Mucosa of rectum (tissue), 2 donors: ENCODE measurements at regions not wholly inside any gene's neighbourhood (a gene's known extent, or its start where the extent isn't known, plus 50 kb on each side); places are given as distances from the start of the nearest gene placed in this dataset.

Experiments
- H3K27ac ChIP-seq, 2 donors: one replicate each; pipeline ENCODE4 v1.7.0; 2013; ENCODE audit warnings: inconsistent platforms in 2 of 2, low read depth in 2 of 2, low read length in 2 of 2
- H3K27me3 ChIP-seq, 2 donors: one replicate each; pipeline ENCODE4 v1.7.0; 2013; ENCODE audit warnings: low read length in 2 of 2; ENCODE audit not compliant: control insufficient read depth in 2 of 2, insufficient read depth in 2 of 2
- H3K36me3 ChIP-seq, 2 donors: one replicate each; pipeline ENCODE4 v1.7.0; 2013; ENCODE audit warnings: low read length in 2 of 2; ENCODE audit not compliant: control insufficient read depth in 2 of 2, insufficient read depth in 2 of 2
- H3K4me1 ChIP-seq, 2 donors: one replicate each; pipeline ENCODE4 v1.7.0; 2013; ENCODE audit warnings: low read length in 2 of 2, mild to moderate bottlenecking in 1 of 2; ENCODE audit not compliant: control insufficient read depth in 2 of 2, insufficient read depth in 2 of 2
- H3K4me3 ChIP-seq, 2 donors: one replicate each; pipeline ENCODE4 v1.7.0; 2013; ENCODE audit warnings: low read length in 2 of 2
- H3K9ac ChIP-seq, 2 donors: one replicate each; pipeline ENCODE4 v1.7.0; 2013; ENCODE audit warnings: low read length in 2 of 2, low read depth in 1 of 2, mild to moderate bottlenecking in 1 of 2
- H3K9me3 ChIP-seq, 2 donors: one replicate each; pipeline ENCODE4 v1.7.0; 2013; ENCODE audit warnings: low read length in 2 of 2; ENCODE audit not compliant: control insufficient read depth in 2 of 2
- donor health status: healthy.
- donor health status: Normal muscosa, but diverticular disease.

DNA sequence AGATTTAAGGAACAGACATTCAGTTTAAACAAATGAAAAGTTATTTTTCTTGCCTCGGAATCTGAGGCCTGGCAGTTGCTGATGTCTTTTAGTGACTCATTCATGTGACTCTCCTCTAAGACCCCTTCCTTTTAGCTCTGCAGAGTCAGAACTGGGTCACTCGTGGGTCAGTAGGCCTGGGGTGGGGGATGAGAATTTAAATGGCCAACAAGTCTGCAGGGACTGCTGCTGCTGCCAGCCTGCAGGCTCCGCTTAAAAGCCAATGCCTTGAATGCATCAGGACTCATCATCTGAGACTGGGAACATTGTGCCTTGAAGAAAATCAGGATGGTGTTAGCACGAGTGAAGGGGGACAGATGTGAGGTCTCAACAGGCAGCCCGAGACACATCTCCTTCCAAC is 404.3 kb downstream of the CDH26 start:
- Histone ChIP-seq H3K9ac (no peak overlapping the region), H3K4me1 (no peaks in the 10 kb centered on the region), H3K27ac (no peak overlapping the region), H3K4me3 (no peak overlapping the region), H3K27me3 (no peaks in the 10 kb centered on the region), H3K36me3 (no peaks in the 10 kb centered on the region), H3K9me3 (no peaks in the 10 kb centered on the region)

DNA sequence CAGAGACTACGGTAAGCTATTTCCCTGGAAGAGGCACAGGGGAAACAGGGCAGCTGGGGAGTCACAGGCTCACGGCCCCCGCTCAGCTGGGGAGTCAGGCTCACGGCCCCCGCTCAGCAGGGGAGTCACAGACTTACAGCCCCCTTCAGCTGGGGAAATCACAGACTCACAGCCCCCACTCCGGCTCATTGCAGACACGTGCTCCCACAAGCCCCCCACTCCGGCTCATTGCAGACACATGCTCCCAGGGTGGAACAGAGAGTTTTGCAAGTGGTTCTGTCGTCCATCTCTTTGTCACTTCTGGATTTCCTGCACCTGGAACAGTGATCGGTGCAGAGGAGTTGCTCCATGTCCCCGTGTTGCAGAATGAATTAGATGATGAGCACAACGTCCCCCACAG is 405.5 kb downstream of the CDH26 start:
- Histone ChIP-seq H3K4me3 (no peak overlapping the region), H3K9me3 (no peaks in the 10 kb centered on the region), H3K9ac (no peak overlapping the region)

DNA sequence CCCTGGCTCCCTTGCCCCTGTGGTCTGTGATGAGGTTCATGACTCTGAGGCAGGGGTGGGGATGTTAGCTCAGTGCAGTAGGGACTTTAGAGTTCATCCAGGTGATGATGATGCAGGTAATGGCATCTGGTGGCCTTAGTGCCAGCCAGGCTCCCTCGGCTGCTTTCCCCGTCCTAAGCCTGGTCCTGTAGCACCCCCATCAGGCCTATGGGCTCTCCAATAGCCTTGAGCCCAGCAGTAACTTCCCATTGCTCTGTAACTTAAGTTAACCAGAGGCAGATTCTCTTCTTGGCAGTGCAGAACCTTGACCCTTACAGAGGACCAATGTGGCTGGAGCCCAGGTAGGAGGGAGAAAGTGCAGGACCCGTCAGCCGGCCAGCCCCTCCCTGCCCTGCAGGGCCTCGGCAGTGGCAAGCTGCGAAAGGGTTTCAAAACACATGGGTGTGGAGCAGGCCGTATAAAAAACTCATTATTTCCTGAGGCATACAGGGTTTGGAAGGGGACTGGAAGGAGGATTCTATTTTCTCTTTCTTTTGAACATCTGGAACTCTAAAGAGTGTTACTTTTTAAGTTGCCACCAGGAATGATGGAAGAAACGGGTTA is 406.9 kb downstream of the CDH26 start:
- Histone ChIP-seq H3K4me1 (no peaks in the 10 kb centered on the region), H3K4me3 (no peak overlapping the region), H3K27ac (no peak overlapping the region), H3K27me3 (no peaks in the 10 kb centered on the region), H3K36me3 (no peaks in the 10 kb centered on the region), H3K9ac (no peak overlapping the region), H3K9me3 (no peaks in the 10 kb centered on the region)

More for the DNA sequence above, 405.5 kb downstream of the CDH26 start:
- Histone ChIP-seq H3K36me3 (no peaks in the 10 kb centered on the region), H3K27ac (no peak overlapping the region), H3K4me1 (no peaks in the 10 kb centered on the region), H3K27me3 (no peaks in the 10 kb centered on the region)

DNA sequence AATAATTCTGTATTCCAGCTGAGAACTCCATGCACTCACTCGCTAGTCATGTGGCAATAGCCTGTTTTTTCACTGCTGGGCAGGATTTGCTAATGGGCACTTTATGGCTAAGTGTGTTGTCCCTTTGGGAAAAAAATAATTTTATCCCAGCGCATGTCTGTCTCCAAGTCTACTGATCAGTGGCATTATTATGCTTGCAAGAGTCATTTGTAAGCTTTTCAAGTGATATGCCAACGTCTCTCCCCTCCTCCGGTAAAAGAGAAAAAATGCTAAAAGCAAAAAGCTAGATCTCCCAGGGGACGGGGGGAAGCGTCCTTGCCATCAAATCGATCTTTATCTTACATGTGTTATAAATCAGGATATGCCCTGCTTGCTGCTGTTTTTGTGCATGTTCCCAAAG is 407.7 kb downstream of the CDH26 start:
- Histone ChIP-seq H3K9ac (no peak overlapping the region), H3K27me3 (no peaks in the 10 kb centered on the region), H3K27ac (no peak overlapping the region), H3K4me3 (no peak overlapping the region), H3K4me1 (no peaks in the 10 kb centered on the region), H3K36me3 (no peaks in the 10 kb centered on the region), H3K9me3 (no peaks in the 10 kb centered on the region)

DNA sequence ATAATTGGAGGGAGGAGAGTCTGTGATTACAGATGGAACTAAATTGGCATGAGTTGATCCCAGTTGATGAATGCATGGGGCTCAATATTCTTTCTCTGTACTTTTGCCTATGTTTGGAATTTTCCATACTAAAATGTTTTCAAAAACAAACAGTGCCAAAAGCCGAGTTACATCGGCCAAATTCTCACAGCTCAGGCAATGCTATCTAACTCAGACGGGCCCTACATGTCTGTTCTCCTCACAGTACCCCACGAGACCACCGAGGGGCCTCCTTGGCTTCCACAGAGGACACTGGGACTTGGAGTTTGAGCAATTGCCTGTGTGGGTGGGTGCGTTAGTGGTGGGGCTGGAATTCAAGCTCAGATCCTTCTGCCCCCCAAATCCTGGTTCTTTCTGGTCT is 413.2 kb downstream of the CDH26 start:
- no peak overlapping the region for H3K4me3 ChIP-seq
- H3K9me3 ChIP-seq: no peaks in the 10 kb centered on the region
- no peaks in the 10 kb centered on the region for H3K27me3 ChIP-seq
- no peak overlapping the region for H3K27ac ChIP-seq
- H3K36me3 ChIP-seq: no peaks in the 10 kb centered on the region
- H3K9ac ChIP-seq: no peak overlapping the region
- H3K4me1 ChIP-seq: no peaks in the 10 kb centered on the region

DNA sequence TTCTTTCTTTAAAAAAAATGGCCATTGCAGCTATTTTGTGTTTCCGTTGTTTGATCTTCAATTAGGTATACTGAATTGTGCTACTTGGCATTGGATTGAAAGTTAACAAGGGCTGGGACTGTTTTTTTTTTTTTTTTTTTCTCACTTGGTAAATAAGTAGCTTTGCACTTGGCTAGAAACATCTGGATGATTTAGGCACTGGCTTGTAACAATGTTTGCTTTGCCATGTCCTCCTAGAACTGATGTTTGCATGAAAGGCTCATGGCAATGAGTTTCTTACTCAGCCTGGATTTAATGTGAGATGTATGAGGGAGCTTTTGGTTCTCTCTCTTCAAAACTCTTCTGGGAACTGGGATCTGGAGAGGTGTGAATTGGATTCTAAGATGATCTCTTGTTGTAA is 414.1 kb downstream of the CDH26 start:
- Histone ChIP-seq H3K36me3 (no peaks in the 10 kb centered on the region), H3K27me3 (no peaks in the 10 kb centered on the region), H3K27ac (no peak overlapping the region)

DNA sequence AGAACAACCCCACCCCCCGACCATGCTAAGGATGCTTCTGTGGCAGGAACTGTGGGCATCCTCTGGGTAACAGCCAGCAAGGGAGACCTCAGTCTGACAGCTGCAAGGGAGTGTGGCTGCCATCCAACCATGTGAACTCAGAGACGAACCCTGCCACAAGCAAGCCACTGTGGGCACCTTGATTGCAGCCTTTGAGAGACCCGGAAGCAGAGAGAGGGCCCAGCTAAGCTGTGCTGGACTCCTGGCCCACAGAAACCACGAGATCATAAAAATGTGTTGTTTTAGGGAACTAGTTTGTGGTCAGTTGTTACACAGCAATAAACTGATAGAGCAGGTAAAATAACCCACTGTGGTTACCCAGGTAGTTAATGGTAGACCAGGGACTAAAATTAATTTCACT is 414.6 kb downstream of the CDH26 start:
- Histone ChIP-seq H3K9ac (no peak overlapping the region), H3K4me1 (no peaks in the 10 kb centered on the region), H3K9me3 (no peaks in the 10 kb centered on the region), H3K4me3 (no peak overlapping the region), H3K27me3 (no peaks in the 10 kb centered on the region), H3K27ac (no peak overlapping the region), H3K36me3 (no peaks in the 10 kb centered on the region)

More for the DNA sequence above, 414.1 kb downstream of the CDH26 start:
- H3K4me3 ChIP-seq: no peak overlapping the region
- no peaks in the 10 kb centered on the region for H3K4me1 ChIP-seq
- H3K9me3 ChIP-seq: no peaks in the 10 kb centered on the region
- no peak overlapping the region for H3K9ac ChIP-seq

GRCh38 chr20:60378620-60379019 is 420.4 kb downstream of the CDH26 start:
- Histone ChIP-seq H3K4me1 (no peaks in the 10 kb centered on the region), H3K27me3 (no peaks in the 10 kb centered on the region), H3K36me3 (no peaks in the 10 kb centered on the region), H3K4me3 (no peak overlapping the region), H3K9me3 (no peaks in the 10 kb centered on the region), H3K9ac (no peak overlapping the region), H3K27ac (no peak overlapping the region)

DNA sequence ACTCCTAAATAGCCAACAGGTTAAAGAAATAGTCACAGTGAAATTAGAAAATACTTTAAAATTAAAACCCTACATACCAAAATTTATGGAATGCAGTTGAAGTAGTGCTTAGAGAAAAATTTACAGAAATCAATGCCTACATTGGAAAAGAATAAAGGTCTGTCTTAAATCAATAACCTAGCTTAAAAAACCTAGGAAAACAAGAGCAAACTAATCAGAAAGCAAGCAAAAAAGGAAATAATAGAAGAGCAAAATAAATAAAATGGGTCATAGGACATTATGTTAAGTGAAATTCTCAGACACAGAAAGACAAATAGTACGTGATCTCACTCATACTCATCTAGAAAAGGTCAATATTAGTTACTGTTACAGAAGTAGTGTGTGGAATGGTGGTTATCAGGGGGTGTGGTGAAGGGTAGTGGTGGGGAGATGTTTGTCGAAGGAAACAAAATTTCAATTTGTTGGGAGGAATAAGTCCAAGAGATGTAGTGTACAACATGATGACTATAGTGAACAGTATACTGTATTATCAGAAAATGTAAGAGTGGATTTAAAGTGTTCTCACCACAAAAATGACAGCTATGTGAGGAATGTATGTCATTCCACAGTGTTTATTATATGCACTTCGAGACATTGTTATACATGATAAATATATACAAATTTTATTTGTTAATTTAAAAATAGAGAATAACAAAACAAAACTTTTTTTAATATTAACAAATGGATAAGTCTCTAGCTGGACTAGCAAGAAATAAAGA is 423.6 kb downstream of the CDH26 start:
- H3K36me3 ChIP-seq: no peaks in the 10 kb centered on the region
- H3K9me3 ChIP-seq: no peaks in the 10 kb centered on the region
- H3K4me1 ChIP-seq: no peaks in the 10 kb centered on the region
- no peak overlapping the region for H3K27ac ChIP-seq
- H3K4me3 ChIP-seq: no peak overlapping the region
- no peak overlapping the region for H3K9ac ChIP-seq
- H3K27me3 ChIP-seq: no peaks in the 10 kb centered on the region

- H3K4me3 ChIP-seq: no peak overlapping the region
- no peak overlapping the region for H3K27ac ChIP-seq
- no peaks in the 10 kb centered on the region for H3K36me3 ChIP-seq
- no peaks in the 10 kb centered on the region for H3K27me3 ChIP-seq
- no peaks in the 10 kb centered on the region for H3K4me1 ChIP-seq
- peaks cover 0 to 2% of the 10 kb centered on the region in 2 donors for H3K9me3 ChIP-seq
- no peak overlapping the region for H3K9ac ChIP-seq
Observed at GRCh38 chr20:60389441-60389840, 431.2 kb downstream of the CDH26 start.
